Mesendoderm (in vitro differentiated cells): ENCODE measurements at regions not wholly inside any gene's neighbourhood (a gene's known extent, or its start where the extent isn't known, plus 50 kb on each side); places are given as distances from the start of the nearest gene placed in this dataset.

ENCODE experiments used
- DNase-seq: peaks from one replicate; pipeline ENCODE4 v3.0.0; 2013
- H2AK5ac ChIP-seq: 2 replicates; pipeline ENCODE4 v1.6.1; 2013; ENCODE audit warnings: low read length, inconsistent platforms
- H2BK120ac ChIP-seq: 2 replicates; pipeline ENCODE4 v1.6.1; 2013; ENCODE audit warnings: low read depth, mild to moderate bottlenecking, low read length, moderate library complexity, mixed read lengths
- H2BK15ac ChIP-seq: replicated peaks from 2 replicates; pipeline ENCODE4 v1.6.1; 2013; ENCODE audit warnings: low read depth, mild to moderate bottlenecking, moderate library complexity
- H2BK5ac ChIP-seq: 2 replicates; pipeline ENCODE4 v1.6.1; 2013; ENCODE audit warnings: low read length, inconsistent platforms
- H3K18ac ChIP-seq: 2 replicates; pipeline ENCODE4 v1.6.1; 2013; ENCODE audit warnings: mild to moderate bottlenecking, low read length, mixed read lengths
- H3K23ac ChIP-seq: one replicate; pipeline ENCODE4 v1.6.1; 2013; ENCODE audit warnings: low read length
- H3K27ac ChIP-seq: 2 replicates; pipeline ENCODE4 v1.5.1; 2013; ENCODE audit warnings: low read depth, mild to moderate bottlenecking, inconsistent platforms, low read length, moderate library complexity
- H3K27me3 ChIP-seq: 2 replicates; pipeline ENCODE4 v1.6.1; 2013; ENCODE audit warnings: low read length, control low read depth, mild to moderate bottlenecking, inconsistent platforms; ENCODE audit not compliant: insufficient read depth, poor library complexity
- H3K36me3 ChIP-seq: 2 replicates; pipeline ENCODE4 v1.6.1; 2013; ENCODE audit warnings: low read length, inconsistent platforms; ENCODE audit not compliant: control insufficient read depth, insufficient read depth
- H3K4ac ChIP-seq: one replicate; pipeline ENCODE4 v1.6.1; 2013; ENCODE audit warnings: low read depth, mild to moderate bottlenecking, low read length, moderate library complexity
- H3K4me1 ChIP-seq: 2 replicates; pipeline ENCODE4 v1.6.1; 2013; ENCODE audit warnings: low read depth, low read length, inconsistent platforms; ENCODE audit not compliant: control insufficient read depth
- H3K4me2 ChIP-seq: 2 replicates; pipeline ENCODE4 v1.6.1; 2013; ENCODE audit warnings: low read length
- H3K4me3 ChIP-seq: 2 replicates; pipeline ENCODE4 v1.5.1; 2013; ENCODE audit warnings: mild to moderate bottlenecking, low read length
- H3K56ac ChIP-seq: one replicate; pipeline ENCODE4 v1.6.1; 2013; ENCODE audit warnings: low read length
- H3K79me1 ChIP-seq: 2 replicates; pipeline ENCODE4 v1.6.1; 2013; ENCODE audit warnings: low read length, inconsistent platforms
- H3K79me2 ChIP-seq: 2 replicates; pipeline ENCODE4 v1.6.1; 2013; ENCODE audit warnings: mild to moderate bottlenecking, low read length; ENCODE audit not compliant: control insufficient read depth, insufficient read depth
- H3K9ac ChIP-seq: 2 replicates; pipeline ENCODE4 v1.6.1; 2013; ENCODE audit warnings: low read length, inconsistent platforms
- H4K5ac ChIP-seq: one replicate; pipeline ENCODE4 v1.6.1; 2013; ENCODE audit warnings: low read length
- H4K8ac ChIP-seq: one replicate; pipeline ENCODE4 v1.6.1; 2013; ENCODE audit warnings: low read depth, mild to moderate bottlenecking, control low read depth, low read length, moderate library complexity
- WGBS: extraction: QIAGEN DNeasy Blood & Tissue Kit; methylation state at CpG from one replicate; pipeline ENCODE4 v1.1.7; 2013; ENCODE audit warnings: low lambda C conversion rate, missing lambda C conversion rate; ENCODE audit not compliant: insufficient coverage; ENCODE audit errors: extremely low coverage; 5-methylcytosine and 5-hydroxymethylcytosine counted together

DNA sequence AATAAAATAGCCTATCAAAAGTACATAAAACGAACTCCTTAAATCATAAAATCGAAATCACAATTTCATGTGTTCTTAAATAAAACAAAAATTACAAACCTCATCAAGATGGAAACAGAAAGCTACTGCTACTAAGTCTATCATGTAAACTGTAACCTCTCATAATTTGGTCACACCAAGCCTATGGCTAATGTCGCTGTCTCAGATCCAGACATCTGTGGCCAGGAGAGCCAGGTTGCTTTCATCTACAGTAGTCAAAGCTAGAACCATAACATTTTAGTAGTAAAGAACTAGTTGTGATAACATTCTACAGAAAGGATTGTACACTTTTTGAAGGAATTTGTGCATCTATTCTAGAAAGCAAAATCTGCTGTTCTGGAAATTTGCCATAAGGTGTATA, 197.4 kb upstream of the MBNL1 start:
- no peaks in the 10 kb centered on the region for H3K36me3 ChIP-seq
- no peak overlapping the region for H3K4me3 ChIP-seq
- H3K56ac ChIP-seq = no peak overlapping the region
- H3K18ac ChIP-seq = no peak overlapping the region
- H3K4ac ChIP-seq = no peak overlapping the region
- H2BK120ac ChIP-seq = no peak overlapping the region
- no peak overlapping the region for H4K8ac ChIP-seq
- H3K4me1 ChIP-seq = no peaks in the 10 kb centered on the region
- DNase-seq = no peak
- 100% methylated on average over 2 of the region's 3 CpGs for WGBS
- no peaks in the 10 kb centered on the region for H3K79me2 ChIP-seq
- no peak overlapping the region for H2AK5ac ChIP-seq
- no peaks in the 10 kb centered on the region for H3K27me3 ChIP-seq
- H3K4me2 ChIP-seq = no peak overlapping the region
- H3K27ac ChIP-seq = no peak overlapping the region
- H4K5ac ChIP-seq = no peak overlapping the region
- H3K23ac ChIP-seq = no peak overlapping the region
- no peak overlapping the region for H2BK15ac ChIP-seq
- no peak overlapping the region for H3K9ac ChIP-seq
- no peaks in the 10 kb centered on the region for H3K79me1 ChIP-seq
- no peak overlapping the region for H2BK5ac ChIP-seq

DNA sequence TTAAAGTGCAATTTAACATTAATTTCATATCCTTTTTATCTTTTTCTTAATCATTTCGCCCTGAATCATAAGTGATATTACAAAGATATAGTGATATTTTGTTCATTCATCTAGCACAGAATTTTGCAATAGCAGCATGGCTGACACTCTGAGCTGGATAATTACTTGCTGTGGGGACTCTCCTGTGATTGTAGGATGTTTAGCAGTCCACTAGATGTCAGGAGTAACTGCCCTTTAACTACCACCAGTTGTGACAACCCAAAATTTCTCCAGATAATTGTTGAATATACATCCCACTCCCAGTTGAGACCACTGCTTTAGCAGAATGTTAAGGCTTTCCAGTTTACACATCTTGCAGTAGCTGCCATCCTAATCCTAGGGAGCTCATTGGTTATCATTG, 196.8 kb upstream of the MBNL1 start:
- Histone ChIP-seq H2AK5ac (no peak overlapping the region), H3K79me1 (no peaks in the 10 kb centered on the region), H3K4me3 (no peak overlapping the region), H3K4me2 (no peak overlapping the region), H3K23ac (no peak overlapping the region), H3K18ac (no peak overlapping the region), H3K4me1 (no peaks in the 10 kb centered on the region), H4K5ac (no peak overlapping the region), H3K36me3 (no peaks in the 10 kb centered on the region), H2BK120ac (no peak overlapping the region), H3K4ac (no peak overlapping the region), H3K9ac (no peak overlapping the region), H4K8ac (no peak overlapping the region), H2BK5ac (no peak overlapping the region), H3K56ac (no peak overlapping the region), H2BK15ac (no peak overlapping the region), H3K79me2 (no peaks in the 10 kb centered on the region), H3K27ac (no peak overlapping the region), H3K27me3 (no peaks in the 10 kb centered on the region)
- peak; percentile 68 for DNase-seq
- no CpG with 5 or more reads among the region's 1 CpG for WGBS

GRCh38 chr3:152073267-152073666, 195.5 kb upstream of the MBNL1 start:
- no peak overlapping the region for H3K23ac ChIP-seq
- no peaks in the 10 kb centered on the region for H3K27me3 ChIP-seq
- H3K9ac ChIP-seq = no peak overlapping the region
- no peaks in the 10 kb centered on the region for H3K36me3 ChIP-seq
- no peaks in the 10 kb centered on the region for H3K79me1 ChIP-seq
- no peak for DNase-seq
- no peak overlapping the region for H4K5ac ChIP-seq
- H2BK5ac ChIP-seq = no peak overlapping the region
- no peaks in the 10 kb centered on the region for H3K79me2 ChIP-seq
- no peak overlapping the region for H3K4ac ChIP-seq
- H2BK15ac ChIP-seq = no peak overlapping the region
- H4K8ac ChIP-seq = no peak overlapping the region
- no peak overlapping the region for H2BK120ac ChIP-seq
- no peak overlapping the region for H2AK5ac ChIP-seq
- H3K4me1 ChIP-seq = no peaks in the 10 kb centered on the region
- WGBS = no CpG with 5 or more reads among the region's 6 CpGs
- H3K56ac ChIP-seq = no peak overlapping the region
- H3K4me2 ChIP-seq = no peak overlapping the region
- no peak overlapping the region for H3K4me3 ChIP-seq
- H3K27ac ChIP-seq = no peak overlapping the region
- H3K18ac ChIP-seq = no peak overlapping the region

DNA sequence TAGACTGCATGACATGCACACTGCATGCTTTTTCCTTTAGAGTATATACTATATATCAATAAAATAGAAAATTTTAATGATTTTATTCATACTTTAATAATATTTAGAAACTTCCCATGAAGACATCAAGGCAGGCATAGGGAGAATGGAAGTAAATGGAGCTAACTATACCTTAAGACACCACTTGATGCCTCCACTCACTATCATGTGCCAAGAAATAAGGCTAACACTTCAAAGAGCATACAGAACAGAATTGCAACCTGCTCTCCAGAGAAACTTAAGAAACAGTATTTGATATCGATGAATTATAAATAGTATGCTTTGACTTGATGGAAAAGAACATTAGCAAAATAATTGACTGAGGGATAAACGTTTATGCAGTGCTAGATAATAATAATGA, 192.6 kb upstream of the MBNL1 start:
- no peaks in the 10 kb centered on the region for H3K4me1 ChIP-seq
- no peak overlapping the region for H2BK15ac ChIP-seq
- DNase-seq = no peak
- 100% methylated on average over 2 of the region's 2 CpGs for WGBS
- no peak overlapping the region for H2BK5ac ChIP-seq
- no peak overlapping the region for H3K23ac ChIP-seq
- H3K4me3 ChIP-seq = no peak overlapping the region
- H2BK120ac ChIP-seq = no peak overlapping the region
- H3K27me3 ChIP-seq = no peaks in the 10 kb centered on the region
- no peak overlapping the region for H3K4me2 ChIP-seq
- no peaks in the 10 kb centered on the region for H3K79me2 ChIP-seq
- no peak overlapping the region for H3K27ac ChIP-seq
- H3K36me3 ChIP-seq = no peaks in the 10 kb centered on the region
- H3K4ac ChIP-seq = no peak overlapping the region
- no peak overlapping the region for H3K9ac ChIP-seq
- H3K18ac ChIP-seq = no peak overlapping the region
- H3K79me1 ChIP-seq = no peaks in the 10 kb centered on the region
- no peak overlapping the region for H4K5ac ChIP-seq
- no peak overlapping the region for H4K8ac ChIP-seq
- H2AK5ac ChIP-seq = no peak overlapping the region
- no peak overlapping the region for H3K56ac ChIP-seq

GRCh38 chr3:152079980-152080379, 188.7 kb upstream of the MBNL1 start:
- Histone ChIP-seq H3K27ac (no peak overlapping the region), H2AK5ac (no peak overlapping the region), H4K8ac (no peak overlapping the region), H3K4me3 (no peak overlapping the region), H3K79me2 (no peaks in the 10 kb centered on the region), H3K4me2 (no peak overlapping the region), H3K18ac (no peak overlapping the region), H3K56ac (no peak overlapping the region), H4K5ac (no peak overlapping the region), H3K23ac (no peak overlapping the region), H3K4me1 (no peaks in the 10 kb centered on the region), H2BK15ac (no peak overlapping the region), H3K27me3 (no peaks in the 10 kb centered on the region), H3K9ac (no peak overlapping the region), H3K4ac (no peak overlapping the region), H3K36me3 (no peaks in the 10 kb centered on the region), H2BK5ac (no peak overlapping the region), H3K79me1 (no peaks in the 10 kb centered on the region), H2BK120ac (no peak overlapping the region)
- DNase-seq = no peak
- whole genome bisulfite sequencing = no CpG with 5 or more reads among the region's 2 CpGs

GRCh38 chr3:152083135-152083534, 185.6 kb upstream of the MBNL1 start:
- no peaks in the 10 kb centered on the region for H3K4me1 ChIP-seq
- H3K18ac ChIP-seq = no peak overlapping the region
- H3K36me3 ChIP-seq = no peaks in the 10 kb centered on the region
- H4K5ac ChIP-seq = no peak overlapping the region
- no peak overlapping the region for H3K9ac ChIP-seq
- no peaks in the 10 kb centered on the region for H3K79me2 ChIP-seq
- WGBS = no CpG with 5 or more reads among the region's 2 CpGs
- H4K8ac ChIP-seq = no peak overlapping the region
- H3K4me3 ChIP-seq = no peak overlapping the region
- no peak overlapping the region for H3K23ac ChIP-seq
- no peak overlapping the region for H3K27ac ChIP-seq
- H3K27me3 ChIP-seq = no peaks in the 10 kb centered on the region
- no peak overlapping the region for H3K4me2 ChIP-seq
- no peak overlapping the region for H3K4ac ChIP-seq
- H2BK5ac ChIP-seq = no peak overlapping the region
- H3K56ac ChIP-seq = no peak overlapping the region
- H3K79me1 ChIP-seq = no peaks in the 10 kb centered on the region
- no peak for DNase-seq
- H2BK15ac ChIP-seq = no peak overlapping the region
- H2AK5ac ChIP-seq = no peak overlapping the region
- H2BK120ac ChIP-seq = no peak overlapping the region
